ENCODE measurements at regions not wholly inside any gene's neighbourhood (a gene's known extent, or its start where the extent isn't known, plus 50 kb on each side); places are given as distances from the start of the nearest gene placed in this dataset.

GRCh38 chr5:90297045-90297764, 112.4 kb downstream of the CETN3 start:
- TF ChIP-seq POLR2A (IDR thresholded peaks at IDR 0.05) (no peak), CTCF (IDR thresholded peaks at IDR 0.05) (no peak), POLR2AphosphoS5 (IDR thresholded peaks at IDR 0.05) (no peak), EP300 (IDR thresholded peaks at IDR 0.05) (no peak)
